B cell (primary cell): ENCODE measurements at regions not wholly inside any gene's neighbourhood (a gene's known extent, or its start where the extent isn't known, plus 50 kb on each side); places are given as distances from the start of the nearest gene placed in this dataset.

ENCODE experiments used
- ATAC-seq: fragments of 200-7000 bp; cut with Tn5 transposase; one replicate; pipeline ENCODE4 v1.10.0; 2021; ENCODE audit warnings: low read depth, mild to moderate bottlenecking, moderate number of reproducible peaks, moderate library complexity
- CTCF ChIA-PET: fragments of 350-600 bp; sonication (Branson Sonifier 250); formaldehyde crosslinking; loops from one replicate; lab custom pipeline; 2021; ENCODE audit warnings: antibody characterized with exemption, inconsistent platforms; lab: Charles Lee
- POLR2A ChIA-PET: fragments of 350-600 bp; sonication (Branson Sonifier 250); formaldehyde crosslinking; loops from one replicate; lab custom pipeline; 2021; ENCODE audit warnings: antibody characterized with exemption; lab: Charles Lee
- DNase-seq: peaks from one replicate; pipeline ENCODE4 v3.0.0; 2013
- H2AFZ ChIP-seq: 2 replicates; pipeline ENCODE4 v1.6.1; 2012; ENCODE audit warnings: mild to moderate bottlenecking, low read depth, low read length; ENCODE audit not compliant: insufficient read depth, poor library complexity, severe bottlenecking
- H3K27ac ChIP-seq, 2 donors: 1 replicate in 1 of 2; 2 replicates in 1 of 2; pipeline ENCODE4 v1.5.1; 2012 to 2013; ENCODE audit warnings: low read length in 2 of 2, mild to moderate bottlenecking in 2 of 2, moderate library complexity in 1 of 2
- H3K27me3 ChIP-seq, 4 experiments: fragments of 200-600 bp in 1 of 4; sonication (generic) in 1 of 4; replicated peaks in 1 of 4; 1 replicate in 2 of 4; 2 replicates in 2 of 4; pipeline versions ENCODE4 v1.6.1 to v1.7.0; 2013 to 2016; ENCODE audit warnings: low read length in 3 of 4, mild to moderate bottlenecking in 2 of 4, mixed read lengths in 1 of 4, moderate library complexity in 1 of 4; ENCODE audit not compliant: insufficient read depth in 4 of 4, control insufficient read depth in 3 of 4; ENCODE audit errors: control extremely low read depth in 1 of 4
- H3K36me3 ChIP-seq, 2 experiments: replicated peaks in 1 of 2; 1 replicate in 1 of 2; 2 replicates in 1 of 2; pipeline versions ENCODE4 v1.6.1 to v1.7.1; 2013; ENCODE audit warnings: low read length in 1 of 2; ENCODE audit not compliant: insufficient read depth in 2 of 2, control insufficient read depth in 1 of 2; ENCODE audit errors: control extremely low read depth in 1 of 2, extremely low read depth in 1 of 2
- H3K4me1 ChIP-seq, 2 donors: fragments of 200-600 bp in 1 of 2; sonication (generic) in 1 of 2; 1 replicate in 1 of 2; 2 replicates in 1 of 2; pipeline versions ENCODE4 v1.5.1 to v1.6.1; 2013 to 2017; ENCODE audit warnings: low read length in 2 of 2; ENCODE audit not compliant: control insufficient read depth in 2 of 2, insufficient read depth in 2 of 2
- H3K4me2 ChIP-seq: replicated peaks from 2 replicates; pipeline ENCODE3; 2012; ENCODE audit warnings: mild to moderate bottlenecking, low read depth, low read length; ENCODE audit not compliant: poor library complexity, severe bottlenecking
- H3K4me3 ChIP-seq, 5 experiments: fragments of 200-600 bp in 1 of 5; sonication (generic) in 1 of 5; 1 replicate in 3 of 5; 2 replicates in 2 of 5; pipeline versions ENCODE4 v1.5.1 to v1.7.0; 2011 to 2016; ENCODE audit warnings: low read length in 4 of 5, mild to moderate bottlenecking in 4 of 5, low read depth in 2 of 5, control low read depth in 1 of 5, moderate library complexity in 1 of 5; ENCODE audit not compliant: insufficient read depth in 1 of 5; ENCODE audit errors: control extremely low read depth in 1 of 5, extremely low read depth in 1 of 5
- H3K79me2 ChIP-seq: fragments of 200-600 bp; sonication (generic); one replicate; pipeline ENCODE4 v1.6.0; 2016; ENCODE audit warnings: low read length; ENCODE audit not compliant: control insufficient read depth, insufficient read depth
- H3K9ac ChIP-seq: fragments of 200-600 bp; sonication (generic); 2 replicates; pipeline ENCODE4 v1.6.1; 2017; ENCODE audit warnings: mild to moderate bottlenecking, low read length, moderate library complexity
- H3K9me3 ChIP-seq, 3 donors: one replicate each; pipeline versions ENCODE4 v1.6.1 to v1.7.1; 2013; ENCODE audit warnings: low read length in 2 of 3; ENCODE audit not compliant: control insufficient read depth in 2 of 3, insufficient read depth in 1 of 3; ENCODE audit errors: control extremely low read depth in 1 of 3
- H4K20me1 ChIP-seq: 2 replicates; pipeline ENCODE4 v1.6.0; 2012; ENCODE audit warnings: mild to moderate bottlenecking, low read length; ENCODE audit not compliant: insufficient read depth, control insufficient read depth, poor library complexity, severe bottlenecking
- H3K27ac Mint-ChIP-seq: one replicate; pipeline ENCODE4 v1.8.0; 2021; ENCODE audit warnings: mixed read lengths
- H3K27me3 Mint-ChIP-seq: one replicate; pipeline ENCODE4 v1.8.0; 2021; ENCODE audit warnings: mixed read lengths
- H3K4me1 Mint-ChIP-seq: one replicate; pipeline ENCODE4 v1.8.0; 2021; ENCODE audit warnings: mixed read lengths
- H3K4me3 Mint-ChIP-seq: one replicate; pipeline ENCODE4 v1.8.0; 2021; ENCODE audit warnings: mixed read lengths
- H3K9me3 Mint-ChIP-seq: one replicate; pipeline ENCODE4 v1.8.0; 2022; ENCODE audit warnings: mixed read lengths; ENCODE audit not compliant: insufficient read depth
- EZH2 ChIP-seq: IDR thresholded peaks from 2 replicates; pipeline ENCODE4 v1.6.1; 2012; ENCODE audit warnings: borderline replicate concordance, low read depth, mild to moderate bottlenecking, moderate library complexity, low read length; ENCODE audit not compliant: insufficient read depth, poor library complexity, severe bottlenecking
- WGBS: methylation state at CpG from one replicate; pipeline ENCODE4 v1.1.5; 2013; ENCODE audit warnings: missing lambda C conversion rate; ENCODE audit not compliant: insufficient coverage; 5-methylcytosine and 5-hydroxymethylcytosine counted together
- intact Hi-C: fragments of 100-400 bp; cut with micrococcal nuclease; formaldehyde crosslinking; loops from one replicate; pipeline ENCODE4 v1.10.0; 2022
- TF ChIP-seq, protein P1 (sequence below): fragments of 200-600 bp; IDR thresholded peaks from one replicate; pipeline ENCODE4 v1.8.0; 2022; ENCODE audit warnings: antibody characterized with exemption, mild to moderate bottlenecking

DNA sequence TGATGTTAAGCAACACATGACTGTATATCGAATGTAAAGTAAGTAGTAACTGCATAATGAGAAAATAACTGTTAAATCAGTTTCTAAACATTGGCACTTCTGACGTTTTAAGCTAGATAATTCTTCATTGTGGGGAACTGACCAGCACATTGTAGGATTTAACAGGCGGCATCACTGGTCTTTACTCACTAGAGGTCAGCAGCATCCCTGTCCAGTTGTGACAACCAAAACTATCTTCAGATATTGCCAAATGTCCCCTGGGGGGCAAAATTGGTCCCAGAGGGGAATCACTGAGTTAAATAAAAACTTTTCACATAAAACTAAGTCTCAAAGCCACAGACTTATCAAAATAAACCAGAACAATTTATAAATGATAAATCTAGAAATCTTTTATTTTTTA, 65.3 kb downstream of the BLTP3B start:
- no peaks in the 10 kb centered on the region for H3K4me1 Mint-ChIP-seq
- no peak overlapping the region for H3K4me3 Mint-ChIP-seq
- Histone ChIP-seq H3K9me3 (peaks cover 0 to 14% (median 11%) of the 10 kb centered on the region in 3 donors), H3K79me2 (no peaks in the 10 kb centered on the region), H3K9ac (no peak overlapping the region), H3K4me1 (no peaks in the 10 kb centered on the region), H3K4me3 (no peak overlapping the region), H3K36me3 (peaks cover 6 to 27% of the 10 kb centered on the region in 2 experiments), H2AFZ (no peak overlapping the region), H3K27me3 (no peaks in the 10 kb centered on the region), H3K27ac (no peak overlapping the region), H4K20me1 (no peaks in the 10 kb centered on the region), H3K4me2 (no peak overlapping the region)
- H3K27me3 Mint-ChIP-seq: no peaks in the 10 kb centered on the region
- no peak for DNase-seq
- POLR2A ChIA-PET: no interaction called here
- CTCF ChIA-PET: no interaction called here
- no peak for ATAC-seq
- H3K27ac Mint-ChIP-seq: no peak overlapping the region
- TF ChIP-seq, protein P1, sequence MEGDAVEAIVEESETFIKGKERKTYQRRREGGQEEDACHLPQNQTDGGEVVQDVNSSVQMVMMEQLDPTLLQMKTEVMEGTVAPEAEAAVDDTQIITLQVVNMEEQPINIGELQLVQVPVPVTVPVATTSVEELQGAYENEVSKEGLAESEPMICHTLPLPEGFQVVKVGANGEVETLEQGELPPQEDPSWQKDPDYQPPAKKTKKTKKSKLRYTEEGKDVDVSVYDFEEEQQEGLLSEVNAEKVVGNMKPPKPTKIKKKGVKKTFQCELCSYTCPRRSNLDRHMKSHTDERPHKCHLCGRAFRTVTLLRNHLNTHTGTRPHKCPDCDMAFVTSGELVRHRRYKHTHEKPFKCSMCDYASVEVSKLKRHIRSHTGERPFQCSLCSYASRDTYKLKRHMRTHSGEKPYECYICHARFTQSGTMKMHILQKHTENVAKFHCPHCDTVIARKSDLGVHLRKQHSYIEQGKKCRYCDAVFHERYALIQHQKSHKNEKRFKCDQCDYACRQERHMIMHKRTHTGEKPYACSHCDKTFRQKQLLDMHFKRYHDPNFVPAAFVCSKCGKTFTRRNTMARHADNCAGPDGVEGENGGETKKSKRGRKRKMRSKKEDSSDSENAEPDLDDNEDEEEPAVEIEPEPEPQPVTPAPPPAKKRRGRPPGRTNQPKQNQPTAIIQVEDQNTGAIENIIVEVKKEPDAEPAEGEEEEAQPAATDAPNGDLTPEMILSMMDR: no peak
- no peak for TF ChIP-seq EZH2
- intact Hi-C loops: no loop called here
- WGBS: 90% methylated on average over 2 of the region's 3 CpGs
- H3K9me3 Mint-ChIP-seq: peaks cover 6% of the 10 kb centered on the region

DNA sequence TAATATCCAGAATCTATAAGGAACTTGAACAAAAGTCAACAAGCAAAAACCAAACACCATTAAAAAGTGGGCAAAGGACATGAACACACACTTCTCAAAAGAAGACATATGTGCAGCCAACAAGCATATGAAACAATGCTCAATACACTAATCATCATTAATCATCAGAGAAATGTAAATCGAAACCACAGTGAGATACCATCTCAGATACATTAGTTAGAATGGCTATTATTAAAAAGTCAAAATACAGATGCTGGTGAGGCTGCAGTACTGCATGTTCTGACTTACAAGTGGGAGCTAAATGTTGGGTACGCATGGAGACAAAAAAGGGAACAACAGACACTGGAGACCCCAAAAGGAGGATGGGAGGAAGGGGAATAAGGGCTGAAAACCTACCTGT, 67.1 kb downstream of the BLTP3B start:
- no peaks in the 10 kb centered on the region for H3K9me3 Mint-ChIP-seq
- ChIA-PET CTCF (no interaction called here), POLR2A (no interaction called here)
- intact Hi-C loops: no loop called here
- no peak overlapping the region for H3K4me2 ChIP-seq
- no peak overlapping the region for H3K4me3 Mint-ChIP-seq
- H3K27ac Mint-ChIP-seq: no peak overlapping the region
- no CpG with 5 or more reads among the region's 2 CpGs for WGBS
- H3K4me1 Mint-ChIP-seq: no peaks in the 10 kb centered on the region
- no peak overlapping the region for H3K9ac ChIP-seq
- H3K4me3 ChIP-seq: no peak overlapping the region
- ATAC-seq: no peak
- no peak for DNase-seq
- TF ChIP-seq, protein P1: no peak
- TF ChIP-seq EZH2: no peak
- H3K27me3 Mint-ChIP-seq: no peaks in the 10 kb centered on the region
- no peak overlapping the region for H2AFZ ChIP-seq
- H3K36me3 ChIP-seq: peaks cover 4 to 16% of the 10 kb centered on the region in 2 experiments
- peaks cover 0 to 12% (median 11%) of the 10 kb centered on the region in 3 donors for H3K9me3 ChIP-seq
- H3K4me1 ChIP-seq: no peaks in the 10 kb centered on the region
- no peaks in the 10 kb centered on the region for H4K20me1 ChIP-seq
- no peak overlapping the region for H3K27ac ChIP-seq
- no peaks in the 10 kb centered on the region for H3K27me3 ChIP-seq
- no peaks in the 10 kb centered on the region for H3K79me2 ChIP-seq
